GM21526 (cell line): ENCODE measurements at regions not wholly inside any gene's neighbourhood (a gene's known extent, or its start where the extent isn't known, plus 50 kb on each side); places are given as distances from the start of the nearest gene placed in this dataset.
"Not testable (repeated sequence)": the region's sequence is repeated elsewhere in the genome, so short reads cannot be mapped to it uniquely, and the experiment has no call there.

Source experiments
- ATAC-seq: cut with Tn5 transposase; IDR thresholded peaks from one replicate; pipeline ENCODE4 v1.9.1; 2021; ENCODE audit warnings: moderate library complexity; ENCODE audit not compliant: unreplicated experiment, low FRiP score

GRCh38 chr7:136266457-136266856 lies 289.3 kb upstream of the MTPN start:
- no peak for ATAC-seq

DNA sequence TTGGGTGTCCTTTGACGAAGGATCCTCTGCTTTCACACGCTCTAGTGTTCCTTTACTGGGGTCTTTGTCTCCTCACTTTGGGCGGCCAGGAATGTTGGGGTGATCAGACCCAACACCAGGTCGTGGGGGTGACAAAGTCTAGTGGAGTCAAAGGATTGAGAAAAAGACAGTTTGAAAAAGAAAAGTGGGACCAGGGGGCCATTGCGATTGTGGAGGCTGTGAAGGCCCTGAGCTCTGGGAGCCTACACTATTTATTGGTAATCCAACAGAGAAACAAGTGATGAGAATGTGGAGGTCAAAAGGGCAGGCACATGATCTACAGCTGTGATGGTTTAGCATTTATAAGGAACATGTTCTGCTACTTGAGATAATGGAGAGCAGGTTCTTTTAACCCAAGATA lies 287.1 kb upstream of the MTPN start:
- not testable (repeated sequence) for ATAC-seq

DNA sequence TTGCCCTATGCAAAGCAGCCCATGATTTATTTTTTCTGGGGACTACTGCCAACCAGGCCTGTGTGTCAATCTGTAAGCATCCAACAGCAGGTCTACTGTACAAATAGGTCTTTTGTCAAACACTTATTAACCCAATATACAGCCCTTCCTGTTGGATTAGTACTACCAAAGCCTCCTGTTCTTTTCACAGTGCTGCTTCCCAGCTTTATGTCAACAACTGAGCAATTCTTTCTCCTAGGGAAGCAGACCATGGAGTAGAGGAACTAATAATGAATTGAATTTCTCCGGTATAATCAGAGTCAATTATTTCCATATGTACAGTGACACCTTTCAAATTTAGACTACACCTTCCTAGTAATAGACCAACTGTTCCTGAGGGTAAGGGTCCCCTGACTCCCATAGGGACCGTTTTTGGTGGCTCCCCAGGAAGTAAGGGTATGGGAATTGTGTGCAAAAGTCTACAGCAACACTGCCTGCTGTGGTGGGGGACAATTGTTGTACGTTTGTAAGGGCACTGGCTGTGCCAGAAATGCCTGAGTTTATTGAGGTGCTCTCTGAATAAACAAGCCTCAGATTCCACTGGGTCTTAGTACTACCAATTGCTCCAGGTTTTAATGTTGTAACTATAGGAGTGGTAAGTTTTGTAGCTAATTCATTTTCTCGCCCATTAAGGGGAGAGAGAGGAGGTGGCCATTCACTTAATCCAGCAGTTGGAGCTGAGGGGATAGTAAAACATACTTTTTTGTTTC lies 286.1 kb upstream of the MTPN start:
- not testable (repeated sequence) for ATAC-seq

DNA sequence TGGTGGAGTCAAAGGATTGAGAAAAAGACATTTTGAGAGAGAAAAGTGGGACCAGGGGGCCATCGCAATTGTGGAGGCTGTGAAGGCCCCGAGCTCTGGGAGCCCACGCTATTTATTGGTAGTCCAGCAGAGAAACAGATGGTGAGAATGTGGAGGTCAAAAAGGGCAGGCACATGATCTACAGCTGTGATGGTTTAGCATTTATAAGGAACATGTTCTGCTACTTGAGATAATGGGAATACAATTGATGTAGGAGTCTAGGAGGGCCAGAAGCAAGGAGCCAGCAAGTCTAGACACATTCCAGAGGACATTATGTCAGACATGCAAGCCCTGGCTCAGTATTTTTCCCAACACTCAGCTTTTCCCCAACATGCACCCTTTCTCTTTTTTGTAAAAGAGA lies 283.4 kb upstream of the MTPN start:
- ATAC-seq = not testable (repeated sequence)

DNA sequence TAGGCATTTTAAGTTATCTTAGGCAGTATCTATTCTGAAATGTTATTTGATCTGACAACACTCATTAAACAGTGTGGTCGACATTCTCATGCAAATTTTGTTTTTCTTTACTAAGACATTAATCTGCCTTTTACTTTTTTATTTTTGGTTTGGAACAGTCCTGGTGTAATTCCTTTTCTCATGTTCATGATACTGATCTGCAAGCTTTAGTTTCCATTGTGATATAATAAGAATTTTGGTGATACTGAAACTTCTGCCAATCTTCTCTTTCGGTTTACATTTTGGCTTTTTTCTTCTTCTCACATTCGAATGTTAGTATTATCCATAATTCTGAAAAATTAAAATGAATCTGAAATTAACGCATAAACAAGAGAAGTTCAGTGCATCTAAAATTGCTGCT lies 281.9 kb upstream of the MTPN start:
- ATAC-seq = no peak

DNA sequence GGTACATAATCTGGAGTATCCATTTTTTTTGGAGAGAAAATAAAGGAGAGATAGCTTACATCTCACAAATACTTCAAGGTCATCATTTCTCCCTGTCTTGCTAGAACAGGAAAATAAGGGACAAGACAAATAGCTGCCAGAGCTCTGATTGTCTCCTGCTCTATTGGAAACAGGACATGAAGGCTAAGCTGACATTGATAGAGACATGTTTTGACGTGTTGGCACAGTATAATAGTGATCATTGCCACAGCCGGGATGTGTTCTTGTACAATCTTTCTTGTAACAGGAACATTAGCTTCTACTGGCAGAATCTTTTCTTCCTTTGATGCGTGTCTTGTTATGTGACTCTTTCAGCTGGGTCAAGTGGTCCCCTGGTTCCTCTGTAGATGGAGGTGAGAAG lies 279.3 kb upstream of the MTPN start:
- ATAC-seq = no peak

DNA sequence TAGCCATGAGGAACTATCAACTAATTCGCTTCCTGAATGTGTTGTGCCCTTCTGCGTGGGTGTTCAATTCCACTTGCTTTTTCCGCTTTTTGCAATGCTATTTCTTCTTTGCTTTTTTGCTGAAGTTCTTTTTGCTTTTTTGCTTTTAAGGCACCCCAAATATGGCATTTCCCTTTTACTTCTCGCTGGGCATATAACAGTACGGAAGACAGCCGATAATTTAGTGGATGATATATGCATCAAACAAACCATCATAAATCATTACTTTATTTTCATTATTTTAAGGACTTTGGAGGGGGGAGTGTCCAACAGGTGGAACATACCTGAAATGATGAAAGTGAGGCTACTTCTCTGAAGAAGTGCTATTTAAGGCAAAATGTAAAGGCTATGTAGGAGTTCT lies 277.0 kb upstream of the MTPN start:
- no peak for ATAC-seq

DNA sequence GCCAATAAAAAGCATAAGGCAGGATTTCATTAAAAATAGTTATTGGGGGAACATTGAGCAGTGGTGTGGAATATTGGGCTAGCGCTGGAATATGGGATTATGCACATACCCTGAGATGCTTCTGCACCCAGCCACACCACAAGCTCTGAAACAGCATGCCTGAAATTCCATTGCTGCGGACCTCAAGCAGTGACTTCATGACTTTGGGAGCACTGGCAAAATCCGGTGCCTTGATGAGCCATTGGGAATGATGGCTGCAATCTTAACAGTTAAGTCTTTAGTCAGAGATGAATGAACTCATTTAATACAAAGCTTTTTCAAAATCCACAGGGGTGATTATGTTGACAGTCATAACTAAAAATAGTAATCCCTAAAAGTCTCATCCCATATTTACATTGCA lies 274.7 kb upstream of the MTPN start:
- ATAC-seq = no peak

DNA sequence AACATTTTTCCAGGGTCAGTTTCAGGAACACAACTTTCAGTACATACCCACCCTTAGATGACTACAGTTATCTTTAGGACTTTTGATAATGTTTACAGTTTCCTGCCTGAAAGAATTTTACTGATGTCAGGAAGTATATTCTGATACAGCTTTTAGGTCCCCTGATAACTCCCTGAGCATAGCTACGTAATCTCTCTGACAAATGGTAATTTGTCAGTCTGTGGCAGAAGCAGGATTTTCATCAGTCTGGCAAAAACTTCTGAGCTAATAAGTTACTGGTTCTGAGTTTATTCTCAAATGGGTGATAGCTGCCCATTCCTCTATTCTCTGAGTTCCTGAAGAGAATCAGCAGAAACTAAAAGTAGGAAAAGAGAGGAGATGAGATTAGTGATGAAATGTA lies 270.1 kb upstream of the MTPN start:
- ATAC-seq = no peak

GRCh38 chr7:136245327-136246004 lies 268.3 kb upstream of the MTPN start:
- ATAC-seq = no peak

DNA sequence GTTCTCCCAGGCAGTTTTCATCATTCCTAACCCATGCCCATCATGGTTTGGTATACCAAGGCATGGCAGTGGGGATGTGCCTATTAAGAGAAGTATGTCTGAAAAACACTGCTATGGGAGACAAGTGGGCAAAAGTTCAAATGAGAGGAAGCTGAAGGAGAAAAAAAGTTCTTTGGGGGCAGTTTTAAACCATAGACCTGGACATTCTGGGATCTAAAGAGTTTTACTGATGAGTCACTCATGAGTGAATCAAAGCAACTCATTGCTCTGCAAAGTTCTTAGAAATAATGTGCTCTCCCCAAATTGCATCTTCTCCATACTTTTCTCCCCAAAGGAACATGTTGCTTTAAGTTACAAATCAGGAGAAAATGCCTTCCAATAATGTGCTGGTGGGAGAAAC lies 256.9 kb upstream of the MTPN start:
- ATAC-seq = no peak

DNA sequence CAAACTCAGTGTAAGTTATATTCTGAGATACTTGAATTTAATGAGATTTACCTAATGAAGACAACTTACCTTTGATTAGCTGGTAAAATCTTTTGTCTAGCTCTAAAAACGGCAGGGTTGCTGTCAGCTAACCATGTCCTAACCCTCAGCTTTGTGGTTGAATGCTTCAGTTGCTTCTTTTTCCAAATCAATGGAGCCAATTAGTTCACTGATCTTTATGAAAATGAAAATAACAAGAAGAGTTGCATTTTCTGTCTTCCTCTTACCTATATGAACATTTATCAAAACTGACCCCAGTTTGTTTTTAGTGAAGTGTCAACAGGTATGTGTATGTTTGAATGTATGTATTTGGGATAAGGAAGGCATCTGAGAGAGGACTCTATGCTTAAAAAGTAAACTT lies 253.1 kb upstream of the MTPN start:
- ATAC-seq = no peak

GRCh38 chr7:136229790-136230189 lies 252.6 kb upstream of the MTPN start:
- ATAC-seq = no peak

DNA sequence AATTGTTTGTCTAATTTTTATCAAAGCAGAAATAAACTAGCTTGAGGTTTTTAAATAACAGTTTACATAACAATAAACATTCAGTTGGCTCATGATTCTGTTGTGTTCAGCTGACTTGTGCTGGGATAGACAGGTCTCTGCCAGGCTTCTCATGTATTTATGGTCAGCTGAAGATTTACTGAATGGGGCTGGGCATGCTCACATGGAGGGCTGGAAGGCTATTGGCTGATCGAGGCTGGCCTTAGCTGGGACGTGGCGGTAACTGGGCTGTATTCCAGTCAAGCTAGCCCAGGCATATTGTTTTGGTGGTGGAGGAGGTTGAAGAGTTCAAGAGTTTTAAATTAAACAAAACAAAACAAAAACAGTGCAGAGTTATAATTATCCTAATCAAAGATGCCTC lies 251.0 kb upstream of the MTPN start:
- no peak for ATAC-seq

DNA sequence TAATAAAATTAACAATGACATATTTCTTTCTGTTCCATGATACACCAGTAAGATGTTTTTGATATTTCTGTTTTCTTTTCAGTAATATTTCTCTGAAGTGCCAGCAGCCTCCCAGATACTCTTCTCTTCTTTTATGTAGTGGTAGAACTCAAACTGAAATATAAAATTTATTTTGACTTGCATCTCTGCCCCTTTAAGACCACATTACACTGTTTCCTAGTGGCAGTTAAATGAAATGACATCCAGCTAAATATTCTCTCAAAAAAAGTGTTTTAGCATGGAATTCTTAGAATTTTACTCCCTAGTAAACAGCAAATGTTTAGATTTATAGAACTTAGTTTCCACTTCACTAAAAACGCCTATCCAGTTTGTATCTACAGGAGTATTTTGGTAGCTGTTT lies 237.2 kb upstream of the MTPN start:
- ATAC-seq = no peak

GRCh38 chr7:136213012-136213411 lies 235.9 kb upstream of the MTPN start:
- no peak for ATAC-seq

DNA sequence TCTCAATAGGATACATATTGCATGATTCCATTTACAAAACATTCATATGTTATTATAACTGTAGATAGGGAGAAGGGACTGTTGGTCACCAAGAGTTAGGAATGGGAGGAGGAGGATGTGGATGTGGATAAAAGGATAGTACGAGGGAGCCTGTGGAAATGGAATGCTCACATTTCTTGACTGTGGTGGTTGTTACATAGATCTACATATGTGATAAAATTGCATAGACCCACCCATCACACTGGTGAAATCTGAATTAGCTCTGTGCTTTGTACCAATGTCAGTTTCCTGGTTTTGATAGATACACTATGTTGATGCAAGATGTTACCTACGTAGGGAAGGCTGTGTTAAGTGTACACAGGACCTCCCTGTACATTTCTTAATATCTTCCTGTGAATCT lies 233.5 kb upstream of the MTPN start:
- ATAC-seq = no peak

GRCh38 chr7:136210079-136210478 lies 232.9 kb upstream of the MTPN start:
- no peak for ATAC-seq

DNA sequence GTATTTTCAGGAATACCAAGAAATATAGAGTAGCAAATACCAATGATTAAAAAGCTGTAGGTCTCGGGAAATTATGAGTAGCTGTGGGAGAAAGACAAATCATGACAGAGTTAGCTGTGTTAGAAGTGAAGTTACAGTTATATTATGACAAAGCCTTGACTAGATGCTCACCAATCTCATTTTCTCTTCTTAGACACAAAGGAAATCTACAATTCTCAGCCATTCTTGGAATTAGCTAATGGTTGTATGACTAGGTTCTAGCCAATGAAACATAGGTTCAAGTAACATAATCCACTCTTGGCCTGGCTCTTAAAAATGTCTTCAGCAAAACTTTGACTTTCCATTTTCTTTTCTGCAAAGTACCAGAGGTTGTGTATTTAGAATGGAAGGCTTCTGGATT lies 228.8 kb upstream of the MTPN start:
- no peak for ATAC-seq

DNA sequence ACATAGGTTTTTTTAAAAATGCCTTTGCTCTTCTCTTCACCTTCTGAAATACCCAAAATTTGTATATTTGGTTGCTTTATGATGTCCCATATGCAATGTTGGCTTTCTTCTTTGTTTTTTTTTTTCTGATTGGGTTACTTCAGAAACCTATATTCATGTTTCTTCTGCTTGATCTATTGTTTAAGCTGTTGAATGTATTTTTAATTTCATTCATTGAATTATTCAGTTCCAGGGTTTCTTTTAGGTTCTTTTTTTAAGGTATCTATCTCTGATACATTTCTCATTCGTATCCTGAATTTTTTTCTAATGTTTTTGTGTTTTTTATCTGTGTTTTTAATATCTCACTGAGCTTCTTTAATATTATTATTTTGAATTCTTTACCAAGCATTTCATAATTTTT lies 221.0 kb upstream of the MTPN start:
- no peak for ATAC-seq

DNA sequence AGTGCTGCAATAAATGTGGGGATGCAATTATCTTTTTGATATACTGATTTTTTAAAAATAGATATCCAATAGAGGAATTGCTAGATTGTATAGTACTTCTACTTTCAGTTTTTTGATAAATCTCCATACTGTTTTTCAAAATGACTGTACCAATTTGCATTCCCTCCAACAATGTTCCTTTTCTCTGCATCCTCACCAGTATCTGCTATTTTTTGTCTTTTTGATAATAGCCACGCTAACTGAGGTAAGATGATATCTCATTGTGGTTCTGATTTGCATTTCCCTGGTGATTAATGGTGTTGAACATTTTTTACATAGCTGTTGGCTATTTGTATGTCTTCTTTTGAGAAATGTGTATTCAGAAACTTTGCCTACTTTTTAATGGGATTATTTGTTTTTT lies 217.7 kb upstream of the MTPN start:
- ATAC-seq = no peak

GRCh38 chr7:136193940-136194339 lies 216.8 kb upstream of the MTPN start:
- ATAC-seq = no peak
